ENCODE measurements at regions not wholly inside any gene's neighbourhood (a gene's known extent, or its start where the extent isn't known, plus 50 kb on each side); places are given as distances from the start of the nearest gene placed in this dataset.

DNA sequence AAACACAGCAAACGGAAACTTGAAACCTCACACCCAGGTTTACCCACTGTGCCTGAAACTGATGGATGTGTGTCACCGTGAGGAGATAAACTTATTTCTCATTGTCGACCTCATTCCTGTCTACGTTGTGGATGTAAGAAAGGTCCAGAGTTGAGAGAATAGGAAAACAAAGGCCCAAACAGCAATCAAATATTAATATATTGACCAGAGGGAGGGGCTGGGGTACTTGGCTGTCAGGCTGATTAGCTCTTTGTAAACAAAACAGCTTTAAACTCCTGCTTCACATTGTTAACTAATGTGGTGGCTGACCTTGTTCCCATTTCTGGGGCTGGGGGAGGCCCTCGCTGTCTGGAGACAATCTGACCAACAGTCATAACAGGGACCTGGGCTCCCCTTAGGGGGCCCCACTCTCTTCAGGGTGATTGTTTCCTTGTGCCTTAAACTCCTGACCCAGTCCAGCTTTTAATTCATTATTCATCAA lies 937.6 kb downstream of the MCTP2 start:
- TF ChIP-seq CTCF (IDR thresholded peaks at IDR 0.05) (no peak), POLR2AphosphoS5 (IDR thresholded peaks at IDR 0.05) (no peak)
